GM12892 (cell line): ENCODE measurements at regions not wholly inside any gene's neighbourhood (a gene's known extent, or its start where the extent isn't known, plus 50 kb on each side); places are given as distances from the start of the nearest gene placed in this dataset.
A peak's percentile ranks its signal among the peaks of the same experiment; 100 is the strongest.

Experiments used
- DNase-seq: peaks from one replicate; pipeline ENCODE4 v3.0.0; 2011; ENCODE audit not compliant: insufficient read length
- FAIRE-seq: peaks from 2 replicates; lab custom pipeline; 2011; peaks lifted over from hg19 to GRCh38; lab: Jason Lieb, UNC
- POLR2A ChIP-seq: IDR thresholded peaks from 2 replicates; pipeline ENCODE4 v1.6.1; 2011; ENCODE audit warnings: low read depth, low read length, control low read depth
- POLR2AphosphoS5 ChIP-seq: IDR thresholded peaks from 2 replicates; pipeline ENCODE4 v1.6.1; 2011; ENCODE audit warnings: low read depth, low read length, control low read depth
- TAF1 ChIP-seq: IDR thresholded peaks from 2 replicates; pipeline ENCODE4 v1.6.1; 2011; ENCODE audit warnings: low read depth, mild to moderate bottlenecking, control low read depth, low read length, borderline replicate concordance

GRCh38 chr12:60415351-60415750 lies 819.5 kb downstream of the SLC16A7 start:
- no peak for TF ChIP-seq TAF1
- no peak for TF ChIP-seq POLR2A
- no peak for TF ChIP-seq POLR2AphosphoS5
- FAIRE-seq (no peak), DNase-seq (no peak)

DNA sequence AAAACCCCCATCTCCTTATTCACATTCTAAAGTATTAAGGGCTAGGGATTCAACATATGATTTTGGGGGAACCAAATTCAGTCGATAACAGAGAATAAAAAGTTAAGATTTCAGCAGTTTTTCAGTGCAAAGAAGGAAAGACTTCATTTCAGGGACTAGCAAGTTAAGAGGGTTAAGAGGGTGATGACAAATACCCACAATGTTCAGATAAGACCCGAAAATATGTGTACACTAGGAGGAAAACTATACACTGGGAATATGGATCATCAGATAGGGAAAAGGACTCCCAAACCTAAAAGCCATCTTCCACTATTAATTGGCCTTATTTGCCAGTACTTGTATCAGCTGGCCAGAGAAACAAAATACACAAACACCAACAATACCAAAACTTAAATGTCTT lies 824.2 kb downstream of the SLC16A7 start:
- DNase-seq (no peak), FAIRE-seq (no peak)
- TF ChIP-seq POLR2AphosphoS5 (no peak), POLR2A (no peak), TAF1 (no peak)

DNA sequence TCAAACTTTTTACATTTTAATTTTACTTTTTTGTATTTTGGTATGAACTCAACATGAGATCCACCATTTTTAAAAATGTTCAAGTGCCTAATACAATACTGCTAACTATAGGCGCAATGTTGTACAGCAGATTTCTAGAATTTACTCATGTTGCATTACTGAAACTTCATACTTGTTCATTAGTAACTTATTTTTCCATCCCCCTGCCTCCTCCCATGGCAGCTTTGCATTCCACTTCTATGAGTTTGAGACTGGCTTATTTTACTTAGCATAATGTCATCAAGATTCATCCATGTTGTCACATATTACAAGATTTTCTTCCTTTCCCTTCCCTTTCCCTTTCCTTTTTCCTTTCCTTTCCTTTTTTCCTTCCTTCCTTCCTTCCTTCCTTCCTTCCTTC lies 825.9 kb downstream of the SLC16A7 start:
- no peak for FAIRE-seq
- TF ChIP-seq POLR2AphosphoS5: no peak
- no peak for TF ChIP-seq TAF1
- TF ChIP-seq POLR2A: no peak

GRCh38 chr12:60437297-60437696 lies 841.5 kb downstream of the SLC16A7 start:
- no peak for TF ChIP-seq POLR2AphosphoS5
- TF ChIP-seq TAF1: no peak
- no peak for TF ChIP-seq POLR2A
- FAIRE-seq: no peak
- no peak for DNase-seq

More for the DNA sequence above, 825.9 kb downstream of the SLC16A7 start:
- DNase-seq: no peak

GRCh38 chr12:60441577-60441976 lies 845.7 kb downstream of the SLC16A7 start:
- TF ChIP-seq POLR2AphosphoS5 (no peak), TAF1 (no peak), POLR2A (no peak)
- FAIRE-seq (no peak), DNase-seq (no peak)

DNA sequence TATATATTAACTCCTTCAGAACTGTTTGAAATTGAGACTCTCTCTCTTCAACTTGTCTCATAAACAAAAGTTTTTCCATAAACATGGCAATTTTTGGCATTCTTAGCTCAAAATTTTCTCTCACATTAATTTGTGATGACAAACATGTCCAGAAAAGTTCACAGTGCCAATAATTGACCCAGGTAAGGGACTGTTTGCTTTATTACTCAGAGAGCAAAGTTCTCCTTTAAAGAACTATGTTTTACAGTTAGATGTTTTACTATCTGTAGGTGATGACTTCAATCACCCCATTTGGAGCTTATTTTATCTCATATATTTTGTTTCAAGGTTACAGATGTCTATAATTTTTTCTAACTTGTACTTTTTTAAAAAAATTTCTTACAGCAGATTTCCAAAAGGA lies 855.6 kb downstream of the SLC16A7 start:
- FAIRE-seq (no peak), DNase-seq (no peak)

DNA sequence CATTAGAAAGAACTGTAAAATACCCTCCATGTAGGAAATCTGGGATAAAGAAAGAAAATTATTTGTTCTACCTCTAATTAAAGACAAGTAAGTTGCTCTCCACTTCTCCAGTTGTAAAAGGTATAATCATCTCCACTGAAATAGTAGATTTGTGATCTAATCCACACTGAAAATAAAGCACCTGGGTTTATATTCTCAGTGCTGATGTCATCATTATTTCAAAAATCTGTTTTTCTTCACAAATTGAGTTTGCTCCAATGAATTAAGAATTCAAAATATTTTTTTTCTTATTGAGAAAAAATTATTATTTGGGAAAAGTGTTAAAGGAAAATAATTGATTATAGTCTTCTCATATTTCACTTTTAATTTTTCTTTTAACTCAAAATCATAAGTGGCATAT lies 869.2 kb downstream of the SLC16A7 start:
- DNase-seq (no peak), FAIRE-seq (no peak)
- TF ChIP-seq TAF1 (no peak), POLR2AphosphoS5 (no peak), POLR2A (no peak)

More for the DNA sequence above, 855.6 kb downstream of the SLC16A7 start:
- TF ChIP-seq POLR2A: no peak
- no peak for TF ChIP-seq POLR2AphosphoS5
- no peak for TF ChIP-seq TAF1

GRCh38 chr12:60468546-60468945 lies 872.7 kb downstream of the SLC16A7 start:
- TF ChIP-seq TAF1 (no peak), POLR2AphosphoS5 (no peak), POLR2A (no peak)
- FAIRE-seq (no peak), DNase-seq (no peak)

DNA sequence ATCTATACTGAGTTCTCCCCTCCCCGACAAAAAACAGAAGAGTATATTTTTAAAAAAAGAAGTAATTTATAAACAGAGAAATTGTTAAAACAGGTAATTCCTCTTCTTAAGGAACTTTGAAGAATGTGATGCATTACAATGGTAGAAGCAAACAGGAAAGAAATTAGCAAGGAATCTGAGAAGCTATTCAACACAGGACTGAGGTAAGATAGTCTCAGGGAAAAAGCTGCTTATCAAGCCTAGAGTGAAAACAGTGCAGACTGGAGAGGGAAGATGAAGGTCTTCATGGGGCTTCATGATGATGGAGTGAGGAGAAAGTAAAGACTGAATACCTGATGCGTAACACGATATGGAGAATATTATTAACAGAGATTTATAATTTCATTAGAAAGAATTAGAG lies 880.0 kb downstream of the SLC16A7 start:
- FAIRE-seq (no peak), DNase-seq (no peak)
- no peak for TF ChIP-seq TAF1

DNA sequence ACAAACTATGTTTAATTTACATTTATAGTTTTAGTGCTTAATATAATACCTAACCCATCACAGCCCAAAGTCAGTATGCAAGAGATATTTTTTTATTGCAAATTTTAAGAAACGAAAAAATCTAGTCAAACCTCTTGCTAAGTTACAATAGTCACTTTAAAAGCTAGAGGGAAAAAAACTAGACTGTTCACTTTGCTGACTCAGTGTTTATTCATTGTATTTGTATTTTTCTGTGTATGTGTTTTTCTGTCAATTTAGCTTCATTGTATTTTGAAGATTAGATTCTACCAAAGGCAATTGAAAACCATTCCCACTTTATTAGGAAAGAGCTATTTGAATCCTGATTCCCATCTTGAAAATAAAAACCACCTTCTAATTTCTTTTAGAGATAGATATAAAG lies 891.5 kb downstream of the SLC16A7 start:
- FAIRE-seq (no peak), DNase-seq (no peak)
- TF ChIP-seq TAF1: no peak

GRCh38 chr12:60489071-60489470 lies 893.2 kb downstream of the SLC16A7 start:
- FAIRE-seq: no peak
- TF ChIP-seq TAF1: no peak
- TF ChIP-seq POLR2AphosphoS5: no peak
- no peak for TF ChIP-seq POLR2A
- no peak for DNase-seq

DNA sequence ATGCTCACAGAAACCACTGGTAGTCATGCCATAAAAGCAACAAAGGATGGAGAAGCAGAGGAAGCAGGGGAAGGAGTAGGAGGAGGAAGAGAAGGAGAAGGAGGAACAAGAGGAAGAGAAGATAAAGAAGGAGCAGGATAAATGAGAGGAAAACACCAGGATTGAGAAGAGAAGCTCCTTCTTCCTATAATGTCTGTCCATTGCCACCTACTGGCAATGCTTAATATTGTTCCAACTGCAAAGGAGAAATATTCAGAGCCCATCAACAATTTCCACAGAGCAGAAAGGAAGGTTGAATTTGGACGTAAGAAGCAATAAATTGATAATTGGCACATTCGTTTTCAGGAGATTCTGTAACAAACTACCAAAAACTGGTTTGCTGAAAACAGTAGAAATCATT lies 898.4 kb downstream of the SLC16A7 start:
- DNase-seq (no peak), FAIRE-seq (peak; percentile 9)
- no peak for TF ChIP-seq TAF1
- TF ChIP-seq POLR2AphosphoS5: no peak
- no peak for TF ChIP-seq POLR2A

DNA sequence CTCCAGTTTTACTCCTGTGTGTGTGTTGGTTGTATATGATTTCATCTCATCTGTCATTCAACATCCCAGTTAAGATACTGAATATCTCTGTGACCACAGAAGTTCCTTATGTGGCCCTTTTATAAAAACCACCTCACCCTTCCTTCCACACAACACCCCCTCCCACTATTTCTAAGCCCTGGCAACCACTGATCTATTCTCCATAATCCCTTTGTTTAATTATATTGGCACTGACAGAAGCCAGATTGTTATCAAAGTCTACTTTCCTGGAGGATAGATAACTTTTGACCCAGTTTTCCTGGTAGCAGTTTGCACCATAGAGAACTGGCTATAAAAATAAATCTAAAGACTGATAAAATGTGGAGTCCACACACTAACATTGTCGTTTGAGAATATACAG lies 902.8 kb downstream of the SLC16A7 start:
- no peak for DNase-seq
- no peak for TF ChIP-seq TAF1
- no peak for TF ChIP-seq POLR2A
- TF ChIP-seq POLR2AphosphoS5: no peak
- FAIRE-seq: no peak
